ENCODE measurements at regions not wholly inside any gene's neighbourhood (a gene's known extent, or its start where the extent isn't known, plus 50 kb on each side); places are given as distances from the start of the nearest gene placed in this dataset.
"Not testable (repeated sequence)": the region's sequence is repeated elsewhere in the genome, so short reads cannot be mapped to it uniquely, and the experiment has no call there.

GRCh38 chr1:147062956-147063355, 109.3 kb downstream of the PRKAB2 start:
- no peak for DNase-seq (ENCODE audit: low spot score)

DNA sequence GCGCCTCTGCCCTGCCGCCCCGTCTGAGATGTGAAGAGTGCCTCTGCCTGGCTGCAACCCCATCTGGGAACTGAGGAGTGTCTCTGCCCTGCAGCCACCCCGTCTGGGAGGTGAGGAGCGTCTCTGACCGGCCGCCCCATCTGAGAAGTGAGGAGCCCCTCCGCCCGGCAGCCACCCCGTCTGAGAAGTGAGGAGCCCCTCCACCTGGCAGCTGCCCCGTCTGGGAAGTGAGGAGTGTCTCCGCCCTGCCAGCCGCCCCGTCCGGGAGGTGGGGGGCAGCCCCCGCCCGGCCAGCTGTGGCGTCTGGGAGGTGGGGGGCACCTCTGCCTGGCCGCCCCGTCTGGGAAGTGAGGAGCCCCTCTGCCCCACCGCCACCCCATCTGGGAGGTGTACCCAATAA, 110.4 kb downstream of the PRKAB2 start:
- DNase-seq (ENCODE audit: low spot score), result not testable (repeated sequence)

DNA sequence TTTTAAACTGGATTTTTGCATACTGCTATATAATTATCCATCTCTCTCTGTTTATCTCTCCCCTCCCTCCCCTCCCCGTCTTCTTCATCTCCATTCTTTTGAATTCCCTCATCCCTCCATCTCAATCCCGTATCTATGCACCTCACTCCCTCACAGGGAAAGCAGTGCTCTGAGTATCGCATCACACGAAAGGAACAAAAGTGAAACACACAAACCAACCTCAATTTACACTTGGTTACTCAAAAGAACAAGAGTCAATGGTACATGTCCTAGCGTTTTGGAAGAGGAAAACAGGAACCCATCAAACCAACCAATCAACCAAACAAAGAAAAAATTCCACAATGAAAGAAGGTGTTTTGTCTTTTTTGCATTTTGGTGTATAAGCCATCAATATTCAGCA, 115.1 kb downstream of the NBPF12 start:
- no peak for DNase-seq (ENCODE audit: low spot score)

GRCh38 chr1:147052677-147053076, 114.6 kb downstream of the NBPF12 start:
- no peak for DNase-seq (ENCODE audit: low spot score)

DNA sequence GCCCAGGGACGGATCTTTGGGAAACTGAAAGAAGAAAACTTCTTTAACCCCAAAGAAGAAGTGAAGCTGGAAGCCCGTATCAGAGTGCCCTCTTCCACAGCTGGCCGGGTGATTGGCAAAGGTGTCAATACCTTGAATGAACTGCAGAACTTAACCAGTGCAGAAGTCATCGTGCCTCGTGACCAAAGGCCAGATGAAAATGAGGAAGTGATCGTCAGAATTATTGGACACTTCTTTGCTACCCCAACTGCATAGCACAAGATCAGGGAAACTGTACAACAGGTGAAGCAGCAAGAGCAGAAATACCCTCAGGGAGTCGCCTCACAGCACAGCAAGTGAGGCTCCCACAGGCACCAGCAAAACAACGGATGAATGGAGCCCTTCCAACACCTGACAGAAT, 114.0 kb downstream of the NBPF12 start:
- DNase-seq (ENCODE audit: low spot score), result no peak

GRCh38 chr1:147051136-147051535, 113.0 kb downstream of the NBPF12 start:
- no peak for DNase-seq (ENCODE audit: low spot score)

DNA sequence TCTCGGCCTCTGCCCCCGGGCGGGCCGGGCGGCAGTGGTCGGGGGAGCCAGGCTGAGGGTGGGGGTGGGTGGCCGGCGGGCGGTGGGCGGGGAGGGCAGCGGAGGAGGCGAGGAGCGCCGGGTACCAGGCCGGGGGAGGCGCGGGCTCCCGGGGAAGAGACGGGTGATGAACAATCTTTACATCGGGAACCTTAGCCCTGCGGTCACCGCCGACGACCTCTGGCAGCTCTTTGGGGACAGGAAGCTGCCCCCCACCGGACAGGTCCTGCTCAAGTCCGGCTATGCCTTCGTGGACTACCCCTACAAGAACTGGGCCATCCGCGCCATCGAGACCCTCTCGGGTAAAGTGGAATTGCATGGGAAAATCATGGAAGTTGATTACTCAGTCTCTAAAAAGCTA, 112.5 kb downstream of the NBPF12 start:
- DNase-seq (ENCODE audit: low spot score), result no peak

DNA sequence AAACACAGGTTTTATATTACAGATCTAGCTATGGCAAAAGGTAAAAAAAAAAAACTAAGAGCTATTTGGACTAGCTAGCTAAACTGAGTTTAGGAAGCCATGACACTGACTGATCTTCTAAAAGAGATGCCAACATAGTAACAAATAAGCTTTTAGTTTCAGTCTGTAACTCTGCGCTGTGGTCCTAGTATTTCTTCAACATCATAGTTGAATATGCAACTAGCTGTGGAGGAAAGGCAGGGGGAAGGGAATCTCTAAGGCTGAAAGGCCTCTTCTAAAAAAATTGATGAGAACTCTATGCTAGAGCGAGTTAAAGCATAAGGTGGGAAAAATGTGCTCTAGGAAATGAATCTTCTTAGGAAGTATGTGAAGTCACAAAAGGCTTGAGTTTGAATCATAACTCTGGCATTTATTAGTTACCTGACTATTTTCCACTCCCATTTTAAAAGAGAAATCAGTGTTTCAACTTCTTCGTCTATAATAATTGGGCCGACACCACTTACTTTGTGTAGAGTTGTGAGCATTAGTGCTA, 108.8 kb downstream of the NBPF12 start:
- not testable (repeated sequence) for DNase-seq (ENCODE audit: low spot score)

GRCh38 chr1:147046189-147046862, 108.2 kb downstream of the NBPF12 start:
- DNase-seq (ENCODE audit: low spot score), result no peak

All from COLO829 (cell line).